ENCODE measurements at regions not wholly inside any gene's neighbourhood (a gene's known extent, or its start where the extent isn't known, plus 50 kb on each side); places are given as distances from the start of the nearest gene placed in this dataset.
"Not testable (repeated sequence)": the region's sequence is repeated elsewhere in the genome, so short reads cannot be mapped to it uniquely, and the experiment has no call there.

- H3K36me3 Mint-ChIP-seq (ENCODE audit: insufficient read depth), result no peaks in the 10 kb centered on the region
- no peak for ATAC-seq (replicated peaks)
- H3K4me1 Mint-ChIP-seq (ENCODE audit: low read depth in 2 of 2), result no peaks in the 10 kb centered on the region
- H3K27me3 Mint-ChIP-seq, result peaks cover 9 to 35% of the 10 kb centered on the region in 2 donors
- peaks cover 0 to 10% of the 10 kb centered on the region in 2 donors for H3K9me3 Mint-ChIP-seq
- no peak overlapping the region for H3K4me3 Mint-ChIP-seq
- H3K27ac Mint-ChIP-seq, result no peak overlapping the region
- DNase-seq, result no peak
Observed at GRCh38 chr19:29887442-29887855, 54.6 kb upstream of the URI1 start.

- not testable (repeated sequence) for H3K4me3 Mint-ChIP-seq; DNase-seq; ATAC-seq (replicated peaks); H3K36me3 Mint-ChIP-seq (ENCODE audit: insufficient read depth); H3K27ac Mint-ChIP-seq; H3K4me1 Mint-ChIP-seq (ENCODE audit: low read depth in 2 of 2); H3K9me3 Mint-ChIP-seq
- peaks cover 9 to 36% of the 10 kb centered on the region in 2 donors for H3K27me3 Mint-ChIP-seq
Observed at GRCh38 chr19:29888047-29888446, 54.0 kb upstream of the URI1 start.

- Mint-ChIP-seq H3K36me3 (ENCODE audit: insufficient read depth) (no peaks in the 10 kb centered on the region), H3K9me3 (peaks cover 0 to 10% of the 10 kb centered on the region in 2 donors), H3K27ac (no peak overlapping the region), H3K4me3 (no peak overlapping the region), H3K4me1 (ENCODE audit: low read depth in 2 of 2) (no peaks in the 10 kb centered on the region), H3K27me3 (peaks cover 9 to 34% of the 10 kb centered on the region in 2 donors)
- ATAC-seq (replicated peaks), result no peak
- no peak for DNase-seq
Observed at GRCh38 chr19:29889702-29890101, 52.3 kb upstream of the URI1 start.

GRCh38 chr19:29890392-29890791, 51.6 kb upstream of the URI1 start:
- Mint-ChIP-seq H3K27me3 (peaks cover 9 to 31% of the 10 kb centered on the region in 2 donors), H3K36me3 (ENCODE audit: insufficient read depth) (no peaks in the 10 kb centered on the region), H3K27ac (no peak overlapping the region), H3K4me1 (ENCODE audit: low read depth in 2 of 2) (no peaks in the 10 kb centered on the region), H3K9me3 (peaks cover 0 to 10% of the 10 kb centered on the region in 2 donors), H3K4me3 (no peak overlapping the region)
- ATAC-seq (replicated peaks) (no peak), DNase-seq (no peak)
